ENCODE measurements at regions not wholly inside any gene's neighbourhood (a gene's known extent, or its start where the extent isn't known, plus 50 kb on each side); places are given as distances from the start of the nearest gene placed in this dataset.

GRCh38 chr1:112219267-112219666 is 176.7 kb upstream of the CTTNBP2NL start:
- no peak overlapping the region for H3K4me3 ChIP-seq
- no peaks in the 10 kb centered on the region for H3K27me3 ChIP-seq
- no peaks in the 10 kb centered on the region for H3K9me3 ChIP-seq
- no peak for TF ChIP-seq CTCF (IDR thresholded peaks at IDR 0.05)
- no peak overlapping the region for H3K27ac ChIP-seq
- DNase-seq = no peak
- H3K36me3 ChIP-seq = no peaks in the 10 kb centered on the region
- intact Hi-C loops (cut with DNase I; ENCODE audit: low total_unique reads) = no loop called here
- no peaks in the 10 kb centered on the region for H3K4me1 ChIP-seq

GRCh38 chr1:112230232-112230631 is 165.8 kb upstream of the CTTNBP2NL start:
- Histone ChIP-seq H3K4me1 (no peaks in the 10 kb centered on the region), H3K4me3 (no peak overlapping the region), H3K27ac (no peak overlapping the region), H3K9me3 (peaks cover 0 to 9% (median 0%) of the 10 kb centered on the region in 3 donors), H3K27me3 (no peaks in the 10 kb centered on the region), H3K36me3 (no peaks in the 10 kb centered on the region)
- TF ChIP-seq CTCF (IDR thresholded peaks at IDR 0.05) = no peak
- no peak for DNase-seq
- intact Hi-C loops (cut with DNase I; ENCODE audit: low total_unique reads) = no loop called here

GRCh38 chr1:112231331-112231730 is 164.7 kb upstream of the CTTNBP2NL start:
- H3K4me1 ChIP-seq = no peaks in the 10 kb centered on the region
- intact Hi-C loops (cut with DNase I; ENCODE audit: low total_unique reads) = no loop called here
- no peak overlapping the region for H3K4me3 ChIP-seq
- no peaks in the 10 kb centered on the region for H3K36me3 ChIP-seq
- TF ChIP-seq CTCF (IDR thresholded peaks at IDR 0.05) = no peak
- DNase-seq = no peak
- peaks cover 0 to 9% (median 0%) of the 10 kb centered on the region in 3 donors for H3K9me3 ChIP-seq
- no peak overlapping the region for H3K27ac ChIP-seq
- no peaks in the 10 kb centered on the region for H3K27me3 ChIP-seq

- H3K36me3 ChIP-seq = no peaks in the 10 kb centered on the region
- DNase-seq = no peak
- TF ChIP-seq CTCF (IDR thresholded peaks at IDR 0.05) = no peak
- H3K27me3 ChIP-seq = no peaks in the 10 kb centered on the region
- no peak overlapping the region for H3K27ac ChIP-seq
- intact Hi-C loops (cut with DNase I; ENCODE audit: low total_unique reads) = no loop called here
- H3K4me3 ChIP-seq = no peak overlapping the region
- H3K4me1 ChIP-seq = no peaks in the 10 kb centered on the region
- H3K9me3 ChIP-seq = peaks cover 0 to 9% (median 0%) of the 10 kb centered on the region in 3 donors
Observed at GRCh38 chr1:112232848-112233247, 163.2 kb upstream of the CTTNBP2NL start.

- H3K27ac ChIP-seq = no peak overlapping the region
- intact Hi-C loops (cut with DNase I; ENCODE audit: low total_unique reads) = no loop called here
- H3K4me3 ChIP-seq = no peak overlapping the region
- TF ChIP-seq CTCF (IDR thresholded peaks at IDR 0.05) = no peak
- H3K27me3 ChIP-seq = no peaks in the 10 kb centered on the region
- no peaks in the 10 kb centered on the region for H3K36me3 ChIP-seq
- H3K9me3 ChIP-seq = no peaks in the 10 kb centered on the region
- no peak for DNase-seq
- H3K4me1 ChIP-seq = no peaks in the 10 kb centered on the region
Observed at GRCh38 chr1:112234710-112235109, 161.3 kb upstream of the CTTNBP2NL start.

GRCh38 chr1:112237983-112238545 is 157.9 kb upstream of the CTTNBP2NL start:
- intact Hi-C loops (cut with DNase I; ENCODE audit: low total_unique reads) = no loop called here
- Histone ChIP-seq H3K4me1 (no peaks in the 10 kb centered on the region), H3K9me3 (no peaks in the 10 kb centered on the region), H3K4me3 (no peak overlapping the region), H3K36me3 (no peaks in the 10 kb centered on the region), H3K27me3 (no peaks in the 10 kb centered on the region), H3K27ac (no peak overlapping the region)
- no peak for TF ChIP-seq CTCF (IDR thresholded peaks at IDR 0.05)
- no peak for DNase-seq
